IMR-90 (cell line): ENCODE measurements at regions not wholly inside any gene's neighbourhood (a gene's known extent, or its start where the extent isn't known, plus 50 kb on each side); places are given as distances from the start of the nearest gene placed in this dataset.

Source experiments
- ATAC-seq: fragments of 200-7000 bp; cut with Tn5 transposase; 2 replicates; pipeline ENCODE4 v1.9.1; 2020; ENCODE audit warnings: low read depth, mild to moderate bottlenecking, moderate library complexity
- BruUV-seq: library from RNA; stranded (reverse); fragments of 400-500 nt; replicated peaks from 2 replicates; lab custom pipeline; 2021; lab: Mats Ljungman, UMichigan
- CTCF ChIA-PET: fragments of 300-600 bp; formaldehyde crosslinking; extraction: SDS; loops from one replicate; lab custom pipeline; 2021; ENCODE audit warnings: antibody characterized with exemption; lab: Yijun Ruan, JAX
- POLR2A ChIA-PET: fragments of 300-600 bp; sonication (Branson Sonifier 250); formaldehyde crosslinking; loops from one replicate; lab custom pipeline; 2022; ENCODE audit warnings: antibody characterized with exemption; ENCODE audit not compliant: unreplicated experiment; lab: Charles Lee
- DNase-seq: peaks from one replicate; pipeline ENCODE4 v3.0.0; 2013
- H2AFZ ChIP-seq: replicated peaks from 2 replicates; pipeline ENCODE3; 2013; ENCODE audit warnings: low read length, mild to moderate bottlenecking; ENCODE audit not compliant: poor library complexity
- H2AK5ac ChIP-seq: 2 replicates; pipeline ENCODE4 v1.6.1; 2013; ENCODE audit warnings: low read depth, low read length, inconsistent platforms
- H2AK9ac ChIP-seq: replicated peaks from 2 replicates; pipeline ENCODE3; 2013; ENCODE audit warnings: mild to moderate bottlenecking, low read depth, low read length, moderate library complexity; ENCODE audit not compliant: poor library complexity
- H2BK120ac ChIP-seq: 2 replicates; pipeline ENCODE4 v1.6.1; 2013; ENCODE audit warnings: low read depth, low read length, inconsistent platforms
- H2BK15ac ChIP-seq: 3 replicates; pipeline ENCODE4 v1.6.1; 2013; ENCODE audit warnings: low read depth, low read length, inconsistent platforms
- H2BK20ac ChIP-seq: 2 replicates; pipeline ENCODE4 v1.6.1; 2013; ENCODE audit warnings: low read depth, mild to moderate bottlenecking, inconsistent platforms, low read length, moderate library complexity
- H2BK5ac ChIP-seq: 2 replicates; pipeline ENCODE4 v1.6.1; 2013; ENCODE audit warnings: mild to moderate bottlenecking, low read depth, low read length, inconsistent platforms; ENCODE audit not compliant: poor library complexity, severe bottlenecking
- H3K14ac ChIP-seq: replicated peaks from 2 replicates; pipeline ENCODE4 v1.6.1; 2013; ENCODE audit warnings: low read depth, low read length, inconsistent platforms
- H3K18ac ChIP-seq: 2 replicates; pipeline ENCODE4 v1.6.1; 2013; ENCODE audit warnings: low read depth, low read length, control low read depth
- H3K23ac ChIP-seq: 2 replicates; pipeline ENCODE4 v1.6.1; 2013; ENCODE audit warnings: low read depth, low read length, inconsistent platforms
- H3K27ac ChIP-seq: 2 replicates; pipeline ENCODE4 v1.5.1; 2013; ENCODE audit warnings: mild to moderate bottlenecking, control low read depth, low read length; ENCODE audit not compliant: insufficient read depth
- H3K27me3 ChIP-seq: 2 replicates; pipeline ENCODE4 v1.6.1; 2013; ENCODE audit warnings: low read length; ENCODE audit not compliant: control insufficient read depth, insufficient read depth
- H3K36me3 ChIP-seq: 2 replicates; pipeline ENCODE4 v1.6.1; 2013; ENCODE audit warnings: low read length, mixed read lengths; ENCODE audit not compliant: control insufficient read depth, insufficient read depth
- H3K4ac ChIP-seq: 2 replicates; pipeline ENCODE4 v1.6.1; 2013; ENCODE audit warnings: low read depth, low read length, inconsistent platforms
- H3K4me1 ChIP-seq: 2 replicates; pipeline ENCODE4 v1.6.1; 2013; ENCODE audit warnings: low read length, mixed read lengths; ENCODE audit not compliant: control insufficient read depth, insufficient read depth
- H3K4me2 ChIP-seq: 2 replicates; pipeline ENCODE4 v1.6.1; 2013; ENCODE audit warnings: low read depth, mild to moderate bottlenecking, control low read depth, low read length, moderate library complexity
- H3K4me3 ChIP-seq: 2 replicates; pipeline ENCODE4 v1.5.1; 2013; ENCODE audit warnings: low read depth, mild to moderate bottlenecking, control low read depth, low read length, moderate library complexity; ENCODE audit not compliant: insufficient read depth
- H3K56ac ChIP-seq: 2 replicates; pipeline ENCODE4 v1.6.1; 2013; ENCODE audit warnings: low read length, inconsistent platforms; ENCODE audit not compliant: insufficient read depth; ENCODE audit errors: extremely low read depth
- H3K79me1 ChIP-seq, 2 experiments: 2 replicates each; pipeline ENCODE4 v1.6.1; 2013; ENCODE audit warnings: low read length in 2 of 2, inconsistent platforms in 1 of 2, low read depth in 1 of 2
- H3K9ac ChIP-seq: 2 replicates; pipeline ENCODE4 v1.6.1; 2013; ENCODE audit warnings: low read depth, low read length, control low read depth
- H3K9me1 ChIP-seq: 2 replicates; pipeline ENCODE4 v1.6.1; 2013; ENCODE audit warnings: low read length, inconsistent platforms; ENCODE audit not compliant: insufficient read depth
- H3K9me3 ChIP-seq: 2 replicates; pipeline ENCODE4 v1.6.1; 2013; ENCODE audit warnings: low read length; ENCODE audit not compliant: control insufficient read depth, insufficient read depth
- H4K20me1 ChIP-seq: 2 replicates; pipeline ENCODE4 v1.6.1; 2013; ENCODE audit warnings: low read length, inconsistent platforms; ENCODE audit not compliant: insufficient read depth
- H4K5ac ChIP-seq: 2 replicates; pipeline ENCODE4 v1.6.1; 2013; ENCODE audit warnings: mild to moderate bottlenecking, low read depth, low read length, control low read depth
- H4K8ac ChIP-seq, 2 experiments: 2 replicates each; pipeline ENCODE4 v1.6.1; 2013; ENCODE audit warnings: low read depth in 2 of 2, low read length in 2 of 2, control low read depth in 1 of 2, inconsistent platforms in 1 of 2
- H4K91ac ChIP-seq: 2 replicates; pipeline ENCODE4 v1.6.1; 2013; ENCODE audit warnings: low read depth, low read length, inconsistent platforms; ENCODE audit not compliant: insufficient read depth
- FOS ChIP-seq: fragments of 150-350 bp; IDR thresholded peaks from 2 replicates; pipeline ENCODE4 v1.6.1; 2016; ENCODE audit warnings: low read depth, low read length
- MAZ ChIP-seq: IDR thresholded peaks from 2 replicates; pipeline ENCODE4 v1.6.1; 2012; ENCODE audit warnings: low read depth, mild to moderate bottlenecking, low read length, improper control_type of control experiment, moderate library complexity, borderline replicate concordance
- MXI1 ChIP-seq: IDR thresholded peaks from 2 replicates; pipeline ENCODE4 v1.6.1; 2012; ENCODE audit warnings: low read depth, mild to moderate bottlenecking, low read length, moderate library complexity, borderline replicate concordance
- NFE2L2 ChIP-seq: fragments of 150-350 bp; IDR thresholded peaks from 2 replicates; pipeline ENCODE4 v1.6.1; 2016; ENCODE audit warnings: low read depth, mild to moderate bottlenecking, low read length
- POLR2A ChIP-seq: IDR thresholded peaks from 2 replicates; pipeline ENCODE4 v1.6.1; 2012; ENCODE audit warnings: mild to moderate bottlenecking, low read depth, low read length
- RCOR1 ChIP-seq: IDR thresholded peaks from 2 replicates; pipeline ENCODE4 v1.6.1; 2012; ENCODE audit warnings: mild to moderate bottlenecking, low read length, improper control_type of control experiment; ENCODE audit not compliant: insufficient replicate concordance
- SMC3 ChIP-seq: fragments of 150-350 bp; IDR thresholded peaks from 2 replicates; pipeline ENCODE4 v1.6.1; 2016; ENCODE audit warnings: low read depth, mild to moderate bottlenecking, antibody characterized with exemption, low read length, moderate library complexity
- WGBS, 2 experiments: methylation state at CpG; one replicate each; pipeline versions ENCODE4 v1.1.5 to v1.1.7; 2013; ENCODE audit warnings: missing lambda C conversion rate in 2 of 2; ENCODE audit not compliant: insufficient read length in 1 of 2; ENCODE audit errors: extremely low coverage in 2 of 2; 5-methylcytosine and 5-hydroxymethylcytosine counted together
- dilution Hi-C: fragments of 300-500 bp; cut with HindIII; formaldehyde crosslinking; loops from one replicate; pipeline ENCODE4 v1.14.3; 2018; ENCODE audit warnings: low sequenced_read_pairs; ENCODE audit not compliant: unreplicated experiment
- in situ Hi-C: fragments of 300-500 bp; cut with MboI; formaldehyde crosslinking; loops from 3 replicates; pipeline ENCODE4 v1.14.3; 2019; ENCODE audit warnings: low sequenced_read_pairs, inconsistent platforms, mixed read lengths
- intact Hi-C: fragments of 100-400 bp; cut with micrococcal nuclease; formaldehyde crosslinking; loops from 2 replicates; pipeline ENCODE4 v1.10.0; 2022
- TF ChIP-seq, protein P1 (sequence below): fragments of 150-350 bp; IDR thresholded peaks from 2 replicates; pipeline ENCODE4 v1.6.1; 2017; ENCODE audit warnings: mild to moderate bottlenecking, antibody characterized with exemption, low read length, low read depth

DNA sequence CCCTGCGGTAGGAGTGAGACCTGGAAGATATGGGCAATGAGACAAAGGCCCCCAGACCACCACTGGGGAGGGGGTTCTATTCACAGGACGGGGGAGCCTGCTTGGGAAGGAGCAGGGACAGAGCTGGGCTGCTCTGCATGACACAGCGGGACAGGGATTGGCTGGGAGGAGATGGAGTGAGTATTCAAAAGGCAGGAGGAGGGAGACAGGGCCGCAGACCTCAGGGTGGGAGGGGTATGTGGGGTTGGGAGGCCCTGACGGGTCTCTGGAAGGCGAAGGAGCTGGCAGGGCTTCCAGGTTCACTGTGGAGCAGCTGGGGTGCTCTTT is 60.8 kb upstream of the RPS6KA2 start:
- WGBS, 2 experiments: 51% methylated on average over 5 of the region's 6 CpGs; no CpG with 5 or more reads in 1 of the 2 experiments
- peaks cover 6% of the 10 kb centered on the region for H3K9me1 ChIP-seq
- H3K27me3 ChIP-seq: peaks cover 13% of the 10 kb centered on the region; the same call in 1 of the 2 replicates
- H3K79me1 ChIP-seq: no peaks in the 10 kb centered on the region
- H2AFZ ChIP-seq: no peak overlapping the region
- no peak overlapping the region for H2BK5ac ChIP-seq
- no peak overlapping the region for H2BK15ac ChIP-seq
- H3K4me1 ChIP-seq: peaks cover 9% of the 10 kb centered on the region; the same call in 1 of the 2 replicates
- in situ Hi-C loops: no loop called here
- no peak overlapping the region for H2AK5ac ChIP-seq
- no peak overlapping the region for H3K27ac ChIP-seq
- no peak overlapping the region for H3K9ac ChIP-seq
- DNase-seq (no peak), ATAC-seq (no peak)
- H3K9me3 ChIP-seq: no peaks in the 10 kb centered on the region
- H4K8ac ChIP-seq: no peak overlapping the region
- ChIA-PET POLR2A (no interaction called here), CTCF (no interaction called here)
- TF ChIP-seq RCOR1 (no peak), POLR2A (no peak), FOS (no peak), NFE2L2 (no peak), MAZ (no peak), MXI1 (no peak), SMC3 (no peak)
- TF ChIP-seq, protein P1, sequence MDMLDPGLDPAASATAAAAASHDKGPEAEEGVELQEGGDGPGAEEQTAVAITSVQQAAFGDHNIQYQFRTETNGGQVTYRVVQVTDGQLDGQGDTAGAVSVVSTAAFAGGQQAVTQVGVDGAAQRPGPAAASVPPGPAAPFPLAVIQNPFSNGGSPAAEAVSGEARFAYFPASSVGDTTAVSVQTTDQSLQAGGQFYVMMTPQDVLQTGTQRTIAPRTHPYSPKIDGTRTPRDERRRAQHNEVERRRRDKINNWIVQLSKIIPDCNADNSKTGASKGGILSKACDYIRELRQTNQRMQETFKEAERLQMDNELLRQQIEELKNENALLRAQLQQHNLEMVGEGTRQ: no peak
- H4K91ac ChIP-seq: no peak overlapping the region
- H3K23ac ChIP-seq: no peak overlapping the region
- no peak overlapping the region for H2AK9ac ChIP-seq
- no peak overlapping the region for H3K56ac ChIP-seq
- no TSS peak for BruUV-seq
- H4K5ac ChIP-seq: no peak overlapping the region
- H3K36me3 ChIP-seq: no peaks in the 10 kb centered on the region
- dilution Hi-C loops: no loop called here
- intact Hi-C loops: no loop called here
- H3K18ac ChIP-seq: no peak overlapping the region
- no peak overlapping the region for H3K4me3 ChIP-seq
- H3K4ac ChIP-seq: no peak overlapping the region
- H2BK20ac ChIP-seq: no peak overlapping the region
- no peak overlapping the region for H2BK120ac ChIP-seq
- H4K20me1 ChIP-seq: no peaks in the 10 kb centered on the region
- no peak overlapping the region for H3K14ac ChIP-seq
- no peak overlapping the region for H3K4me2 ChIP-seq
